ENCODE measurements at regions not wholly inside any gene's neighbourhood (a gene's known extent, or its start where the extent isn't known, plus 50 kb on each side); places are given as distances from the start of the nearest gene placed in this dataset.

DNA sequence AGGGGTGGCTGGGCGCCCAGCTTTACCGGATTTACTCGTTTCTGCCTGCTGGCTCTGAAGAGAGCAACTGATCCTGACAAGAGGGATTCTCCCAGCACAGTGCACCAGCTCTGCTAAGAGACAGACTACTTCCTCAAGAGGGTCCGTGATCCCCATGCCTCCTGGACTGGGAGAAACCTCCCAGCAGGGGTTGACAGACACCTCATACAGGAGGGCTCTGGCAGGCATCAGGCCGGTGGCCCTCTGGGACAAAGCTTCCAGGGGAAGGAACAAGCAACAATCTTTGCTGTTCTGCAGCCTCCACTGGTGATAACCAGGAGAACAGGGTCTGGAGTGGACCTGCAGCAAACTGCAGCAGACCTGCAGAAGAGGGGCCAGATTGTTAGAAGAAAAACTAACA, 1192.5 kb upstream of the PRR20A start (continued):
- TF ChIP-seq, protein P1, sequence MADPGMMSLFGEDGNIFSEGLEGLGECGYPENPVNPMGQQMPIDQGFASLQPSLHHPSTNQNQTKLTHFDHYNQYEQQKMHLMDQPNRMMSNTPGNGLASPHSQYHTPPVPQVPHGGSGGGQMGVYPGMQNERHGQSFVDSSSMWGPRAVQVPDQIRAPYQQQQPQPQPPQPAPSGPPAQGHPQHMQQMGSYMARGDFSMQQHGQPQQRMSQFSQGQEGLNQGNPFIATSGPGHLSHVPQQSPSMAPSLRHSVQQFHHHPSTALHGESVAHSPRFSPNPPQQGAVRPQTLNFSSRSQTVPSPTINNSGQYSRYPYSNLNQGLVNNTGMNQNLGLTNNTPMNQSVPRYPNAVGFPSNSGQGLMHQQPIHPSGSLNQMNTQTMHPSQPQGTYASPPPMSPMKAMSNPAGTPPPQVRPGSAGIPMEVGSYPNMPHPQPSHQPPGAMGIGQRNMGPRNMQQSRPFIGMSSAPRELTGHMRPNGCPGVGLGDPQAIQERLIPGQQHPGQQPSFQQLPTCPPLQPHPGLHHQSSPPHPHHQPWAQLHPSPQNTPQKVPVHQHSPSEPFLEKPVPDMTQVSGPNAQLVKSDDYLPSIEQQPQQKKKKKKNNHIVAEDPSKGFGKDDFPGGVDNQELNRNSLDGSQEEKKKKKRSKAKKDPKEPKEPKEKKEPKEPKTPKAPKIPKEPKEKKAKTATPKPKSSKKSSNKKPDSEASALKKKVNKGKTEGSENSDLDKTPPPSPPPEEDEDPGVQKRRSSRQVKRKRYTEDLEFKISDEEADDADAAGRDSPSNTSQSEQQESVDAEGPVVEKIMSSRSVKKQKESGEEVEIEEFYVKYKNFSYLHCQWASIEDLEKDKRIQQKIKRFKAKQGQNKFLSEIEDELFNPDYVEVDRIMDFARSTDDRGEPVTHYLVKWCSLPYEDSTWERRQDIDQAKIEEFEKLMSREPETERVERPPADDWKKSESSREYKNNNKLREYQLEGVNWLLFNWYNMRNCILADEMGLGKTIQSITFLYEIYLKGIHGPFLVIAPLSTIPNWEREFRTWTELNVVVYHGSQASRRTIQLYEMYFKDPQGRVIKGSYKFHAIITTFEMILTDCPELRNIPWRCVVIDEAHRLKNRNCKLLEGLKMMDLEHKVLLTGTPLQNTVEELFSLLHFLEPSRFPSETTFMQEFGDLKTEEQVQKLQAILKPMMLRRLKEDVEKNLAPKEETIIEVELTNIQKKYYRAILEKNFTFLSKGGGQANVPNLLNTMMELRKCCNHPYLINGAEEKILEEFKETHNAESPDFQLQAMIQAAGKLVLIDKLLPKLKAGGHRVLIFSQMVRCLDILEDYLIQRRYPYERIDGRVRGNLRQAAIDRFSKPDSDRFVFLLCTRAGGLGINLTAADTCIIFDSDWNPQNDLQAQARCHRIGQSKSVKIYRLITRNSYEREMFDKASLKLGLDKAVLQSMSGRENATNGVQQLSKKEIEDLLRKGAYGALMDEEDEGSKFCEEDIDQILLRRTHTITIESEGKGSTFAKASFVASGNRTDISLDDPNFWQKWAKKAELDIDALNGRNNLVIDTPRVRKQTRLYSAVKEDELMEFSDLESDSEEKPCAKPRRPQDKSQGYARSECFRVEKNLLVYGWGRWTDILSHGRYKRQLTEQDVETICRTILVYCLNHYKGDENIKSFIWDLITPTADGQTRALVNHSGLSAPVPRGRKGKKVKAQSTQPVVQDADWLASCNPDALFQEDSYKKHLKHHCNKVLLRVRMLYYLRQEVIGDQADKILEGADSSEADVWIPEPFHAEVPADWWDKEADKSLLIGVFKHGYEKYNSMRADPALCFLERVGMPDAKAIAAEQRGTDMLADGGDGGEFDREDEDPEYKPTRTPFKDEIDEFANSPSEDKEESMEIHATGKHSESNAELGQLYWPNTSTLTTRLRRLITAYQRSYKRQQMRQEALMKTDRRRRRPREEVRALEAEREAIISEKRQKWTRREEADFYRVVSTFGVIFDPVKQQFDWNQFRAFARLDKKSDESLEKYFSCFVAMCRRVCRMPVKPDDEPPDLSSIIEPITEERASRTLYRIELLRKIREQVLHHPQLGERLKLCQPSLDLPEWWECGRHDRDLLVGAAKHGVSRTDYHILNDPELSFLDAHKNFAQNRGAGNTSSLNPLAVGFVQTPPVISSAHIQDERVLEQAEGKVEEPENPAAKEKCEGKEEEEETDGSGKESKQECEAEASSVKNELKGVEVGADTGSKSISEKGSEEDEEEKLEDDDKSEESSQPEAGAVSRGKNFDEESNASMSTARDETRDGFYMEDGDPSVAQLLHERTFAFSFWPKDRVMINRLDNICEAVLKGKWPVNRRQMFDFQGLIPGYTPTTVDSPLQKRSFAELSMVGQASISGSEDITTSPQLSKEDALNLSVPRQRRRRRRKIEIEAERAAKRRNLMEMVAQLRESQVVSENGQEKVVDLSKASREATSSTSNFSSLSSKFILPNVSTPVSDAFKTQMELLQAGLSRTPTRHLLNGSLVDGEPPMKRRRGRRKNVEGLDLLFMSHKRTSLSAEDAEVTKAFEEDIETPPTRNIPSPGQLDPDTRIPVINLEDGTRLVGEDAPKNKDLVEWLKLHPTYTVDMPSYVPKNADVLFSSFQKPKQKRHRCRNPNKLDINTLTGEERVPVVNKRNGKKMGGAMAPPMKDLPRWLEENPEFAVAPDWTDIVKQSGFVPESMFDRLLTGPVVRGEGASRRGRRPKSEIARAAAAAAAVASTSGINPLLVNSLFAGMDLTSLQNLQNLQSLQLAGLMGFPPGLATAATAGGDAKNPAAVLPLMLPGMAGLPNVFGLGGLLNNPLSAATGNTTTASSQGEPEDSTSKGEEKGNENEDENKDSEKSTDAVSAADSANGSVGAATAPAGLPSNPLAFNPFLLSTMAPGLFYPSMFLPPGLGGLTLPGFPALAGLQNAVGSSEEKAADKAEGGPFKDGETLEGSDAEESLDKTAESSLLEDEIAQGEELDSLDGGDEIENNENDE (IDR thresholded peaks at IDR 0.05; ENCODE audit: insufficient replicate concordance, low read length): no peak
- TF ChIP-seq SIRT6 (IDR thresholded peaks at IDR 0.05; ENCODE audit: low read length) (no peak), SRF (IDR thresholded peaks at IDR 0.05; ENCODE audit: low read depth, low read length) (no peak), SP2 (IDR thresholded peaks at IDR 0.05; ENCODE audit: low read length) (no peak), BRCA1 (IDR thresholded peaks at IDR 0.05; ENCODE audit: low read depth, low read length) (no peak), SP4 (IDR thresholded peaks at IDR 0.05; ENCODE audit: low read length) (no peak), GABPA (IDR thresholded peaks at IDR 0.05; ENCODE audit: borderline replicate concordance, insufficient read depth, low read length) (no peak), CEBPB (IDR thresholded peaks at IDR 0.05; ENCODE audit: low read depth, low read length) (no peak), POLR2AphosphoS5 (IDR thresholded peaks at IDR 0.05; ENCODE audit: low read depth, low read length) (no peak), EP300 (IDR thresholded peaks at IDR 0.05; ENCODE audit: borderline replicate concordance in 1 of 2, low read depth in 2 of 2, low read length in 2 of 2) (no peak), CTBP2 (IDR thresholded peaks at IDR 0.05; ENCODE audit: borderline replicate concordance, insufficient read depth, insufficient read length, low read length) (no peak), RXRA (IDR thresholded peaks at IDR 0.05; ENCODE audit: insufficient read depth, low read depth, low read length) (no peak), FOSL1 (IDR thresholded peaks at IDR 0.05; ENCODE audit: insufficient read depth, low read depth, low read length) (no peak), TAF1 (IDR thresholded peaks at IDR 0.05; ENCODE audit: low read depth, low read length) (no peak)

All from H1 (cell line).